H1 (cell line): ENCODE measurements at regions not wholly inside any gene's neighbourhood (a gene's known extent, or its start where the extent isn't known, plus 50 kb on each side); places are given as distances from the start of the nearest gene placed in this dataset.

Source experiments
- CBX5 ChIP-seq: fragments of 300-800, 300-1000 bp; sonication (generic); IDR thresholded peaks from 2 replicates; pipeline ENCODE4 v1.7.1; 2016; ENCODE audit warnings: antibody characterized with exemption, low read length, low read depth
- CEBPB ChIP-seq: IDR thresholded peaks from 2 replicates; pipeline ENCODE4 v1.6.1; 2012; ENCODE audit warnings: low read depth, low read length
- CTBP2 ChIP-seq: IDR thresholded peaks from 2 replicates; pipeline ENCODE4 v1.7.0; 2011; ENCODE audit warnings: borderline replicate concordance, mild to moderate bottlenecking, moderate library complexity, mixed read lengths, low read length; ENCODE audit not compliant: insufficient read depth, insufficient read length
- E2F6 ChIP-seq: IDR thresholded peaks from 2 replicates; pipeline ENCODE4 v1.6.1; 2012; ENCODE audit warnings: inconsistent platforms
- KDM4A ChIP-seq: IDR thresholded peaks from one replicate; pipeline ENCODE4 v1.7.1; 2012; ENCODE audit warnings: low read depth, mild to moderate bottlenecking, moderate library complexity, low read length, inconsistent platforms; ENCODE audit not compliant: severe bottlenecking
- KDM5A ChIP-seq: fragments of 200-600 bp; IDR thresholded peaks from 2 replicates; pipeline ENCODE4 v1.7.1; 2012; ENCODE audit warnings: mild to moderate bottlenecking, low read length, inconsistent platforms, mixed read lengths
- MAX ChIP-seq: IDR thresholded peaks from 2 replicates; pipeline ENCODE4 v1.6.1; 2012; ENCODE audit warnings: inconsistent platforms
- POU5F1 ChIP-seq: IDR thresholded peaks from 2 replicates; pipeline ENCODE4 v1.6.1; 2011; ENCODE audit warnings: low read depth, mild to moderate bottlenecking, low read length, moderate library complexity
- SIRT6 ChIP-seq: IDR thresholded peaks from one replicate; pipeline ENCODE4 v1.7.1; 2012; ENCODE audit warnings: low read length, inconsistent platforms

DNA sequence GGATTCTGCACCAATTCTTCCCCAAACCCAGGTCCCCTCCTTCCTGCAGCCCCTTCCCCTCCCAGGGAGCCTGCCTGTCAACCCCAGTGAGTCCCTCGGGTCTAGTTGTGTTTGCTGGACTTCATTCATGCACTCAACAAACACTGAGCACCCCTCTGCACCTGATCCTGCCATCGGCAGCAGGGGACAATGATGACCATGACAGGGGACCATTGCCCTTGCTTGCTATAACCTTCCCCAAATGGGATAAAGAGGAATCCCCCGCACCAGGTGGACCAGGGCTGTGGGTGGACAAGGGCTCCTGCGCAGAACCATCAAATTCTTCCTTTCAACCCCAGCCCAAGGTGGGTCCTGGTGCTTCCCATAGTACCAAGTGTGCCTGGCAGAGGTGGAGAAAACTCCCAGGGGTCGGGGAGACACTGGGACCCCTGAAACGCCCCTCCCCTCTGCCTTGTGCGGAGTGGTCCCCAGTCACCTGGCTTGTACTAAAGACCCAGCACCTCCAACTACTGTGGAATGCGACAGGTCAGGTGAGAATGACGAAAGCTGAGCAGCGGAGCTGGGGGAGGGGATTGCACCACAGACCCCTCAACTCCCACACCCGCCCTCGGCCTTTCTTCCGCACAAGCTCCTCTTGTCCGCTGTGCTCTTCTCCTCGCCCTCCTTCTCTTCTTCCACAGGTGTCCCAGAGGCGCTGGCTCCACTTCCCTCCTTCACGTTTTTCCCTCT, 119.9 kb upstream of the ZNF217 start (continued):
- TF ChIP-seq KDM4A (no peak), CEBPB (peak; percentile 67; the same call in 1 of the 2 replicates), CBX5 (no peak), KDM5A (no peak), MAX (0 out of 2 replicates have a peak, but pooled peaks have one; percentile 23), E2F6 (no peak), SIRT6 (no peak), POU5F1 (no peak), CTBP2 (no peak)
